ENCODE measurements at regions not wholly inside any gene's neighbourhood (a gene's known extent, or its start where the extent isn't known, plus 50 kb on each side); places are given as distances from the start of the nearest gene placed in this dataset.
A peak's percentile ranks its signal among the peaks of the same experiment; 100 is the strongest.

DNA sequence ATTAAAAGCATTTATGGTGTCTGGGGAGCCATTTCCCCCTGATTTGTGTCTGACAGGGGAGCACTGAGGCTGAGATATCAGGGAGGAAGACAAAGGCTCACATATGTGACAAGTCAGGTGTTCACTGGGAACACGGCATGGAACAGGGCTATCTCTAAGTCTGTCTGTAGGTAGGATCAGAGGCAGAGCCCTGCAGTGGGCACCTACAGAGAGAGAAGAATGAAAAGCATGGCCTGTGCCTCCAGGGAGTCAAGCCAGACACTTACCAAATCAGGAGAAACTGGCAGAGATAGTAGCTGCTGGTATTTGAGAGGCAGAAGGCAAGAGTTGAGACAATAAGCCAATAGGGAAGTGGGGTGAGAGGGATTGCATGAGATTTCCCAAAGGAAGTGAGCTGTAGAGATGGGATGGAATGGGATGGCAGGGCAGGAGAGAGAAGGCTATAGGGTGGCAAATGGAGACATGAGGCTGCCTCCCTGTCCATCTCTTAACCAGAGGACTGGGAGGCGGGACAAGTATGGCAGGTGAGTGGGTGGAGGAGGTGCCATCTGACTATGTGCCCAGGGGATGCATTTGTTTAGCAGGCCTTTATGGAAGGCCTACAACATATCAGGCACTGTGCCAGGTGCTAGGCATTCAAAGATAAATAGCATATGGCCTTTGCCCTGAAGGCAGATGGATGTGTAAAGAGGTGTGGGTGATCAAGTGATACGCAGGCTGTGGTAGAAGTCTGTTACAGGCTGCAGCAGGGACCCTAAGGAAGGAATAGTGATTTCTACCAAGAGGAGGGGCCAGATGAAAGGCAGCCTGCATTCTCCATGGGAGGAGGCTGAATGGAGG is 136.2 kb upstream of the IPO9 start:
- H3K9me3 Mint-ChIP-seq: peaks cover 4% of the 10 kb centered on the region
- H3K4me3 Mint-ChIP-seq: no peak overlapping the region
- no peak for DNase-seq
- H3K27ac Mint-ChIP-seq: no peak overlapping the region
- H3K27me3 Mint-ChIP-seq: no peaks in the 10 kb centered on the region
- no peaks in the 10 kb centered on the region for H3K4me1 Mint-ChIP-seq
- H3K36me3 Mint-ChIP-seq: no peaks in the 10 kb centered on the region

DNA sequence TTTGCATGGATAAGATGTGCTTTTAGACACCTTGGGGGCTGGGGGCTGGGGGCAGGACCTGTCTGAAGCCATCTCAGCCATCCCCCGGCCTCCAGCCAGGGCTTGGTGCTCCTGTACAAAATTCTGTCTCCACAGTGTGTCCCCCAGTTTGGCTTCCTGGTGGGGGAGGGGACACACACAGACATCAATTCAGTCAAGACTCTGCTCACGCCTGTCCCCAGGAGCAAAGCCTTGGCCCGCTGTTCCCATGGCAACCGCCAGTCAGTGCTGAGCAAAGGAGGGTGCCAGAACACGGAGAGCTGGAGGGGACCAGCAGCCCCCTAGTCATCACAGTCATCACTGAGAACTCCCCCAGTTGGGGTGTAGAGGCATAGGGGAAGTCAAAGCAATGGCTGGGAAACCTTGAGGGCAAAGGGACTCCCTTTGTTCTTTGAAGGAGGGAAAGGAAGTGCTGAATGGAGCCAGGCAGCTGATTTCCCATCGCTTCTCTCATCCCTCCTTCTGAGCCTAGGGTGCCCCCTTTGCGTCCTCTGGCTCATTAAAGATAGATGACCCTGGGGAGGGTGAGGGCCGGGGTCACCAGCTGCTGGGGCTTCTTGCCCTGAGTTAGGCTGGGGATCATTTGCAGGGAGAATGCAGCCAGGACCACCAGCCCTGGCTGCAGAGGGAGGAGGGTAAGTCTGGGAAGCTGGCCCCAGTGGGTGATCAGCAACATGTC is 134.9 kb upstream of the IPO9 start:
- no peaks in the 10 kb centered on the region for H3K36me3 Mint-ChIP-seq
- no peak for DNase-seq
- H3K27me3 Mint-ChIP-seq: no peaks in the 10 kb centered on the region
- H3K27ac Mint-ChIP-seq: no peak overlapping the region
- peaks cover 4% of the 10 kb centered on the region for H3K9me3 Mint-ChIP-seq
- H3K4me3 Mint-ChIP-seq: no peak overlapping the region
- H3K4me1 Mint-ChIP-seq: no peaks in the 10 kb centered on the region

DNA sequence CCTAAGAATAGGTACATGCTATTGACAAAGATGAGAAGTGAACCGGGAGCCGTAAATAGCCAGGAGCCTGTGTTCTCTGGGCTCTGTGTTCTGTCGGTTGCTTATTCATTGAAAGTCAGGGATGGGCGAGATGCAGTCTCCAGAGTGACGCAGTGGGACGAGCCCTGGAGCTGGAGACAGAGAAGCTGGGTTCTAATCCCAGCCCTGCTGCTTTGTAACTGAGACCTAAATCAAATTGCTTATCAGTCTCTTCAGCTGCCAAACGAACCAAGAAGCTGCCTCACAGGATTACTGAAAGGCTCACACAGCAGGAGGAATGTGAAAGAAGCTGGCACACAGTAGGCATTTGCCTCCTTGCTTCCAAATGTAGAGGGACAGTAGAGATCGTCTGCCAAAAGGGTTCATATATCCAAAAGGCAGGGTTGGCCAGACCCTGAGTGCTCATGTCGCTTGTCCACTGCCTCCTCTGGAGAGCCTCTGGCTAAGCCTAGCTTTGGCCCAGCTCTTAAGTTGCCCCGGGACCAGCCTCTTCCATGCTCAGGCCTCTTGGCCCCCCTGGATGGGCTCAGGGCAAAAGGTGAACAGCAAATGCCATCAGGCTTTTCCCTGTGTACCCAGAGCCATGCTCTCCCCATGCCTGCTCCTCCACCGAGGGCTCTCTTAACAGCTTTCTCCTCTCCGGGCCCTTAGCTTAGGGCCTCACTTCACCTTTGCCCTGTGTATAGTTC is 134.2 kb upstream of the IPO9 start:
- Mint-ChIP-seq H3K36me3 (no peaks in the 10 kb centered on the region), H3K4me1 (no peaks in the 10 kb centered on the region), H3K4me3 (no peak overlapping the region), H3K27ac (no peak overlapping the region), H3K27me3 (no peaks in the 10 kb centered on the region), H3K9me3 (peaks cover 4% of the 10 kb centered on the region)
- DNase-seq: no peak

DNA sequence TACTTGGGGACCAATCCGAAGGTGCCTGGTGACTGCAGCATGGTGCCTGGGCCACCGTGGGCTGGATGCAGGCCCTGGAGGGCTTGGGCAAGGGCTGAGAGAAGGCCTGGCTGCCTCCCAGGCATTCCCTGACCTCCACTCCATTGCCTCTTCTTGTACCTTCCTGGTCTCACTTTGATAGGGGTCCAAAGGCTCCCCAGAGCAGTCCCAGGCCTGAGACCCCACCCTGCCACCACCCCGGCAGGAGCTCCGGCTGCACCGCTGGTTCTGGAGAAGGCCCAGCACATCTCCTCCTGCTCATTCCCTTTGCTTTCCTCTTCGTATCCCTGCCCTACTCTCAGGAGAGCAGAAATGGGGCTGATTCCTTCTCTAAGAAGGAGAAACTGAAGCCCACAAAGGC is 133.3 kb upstream of the IPO9 start:
- no peak overlapping the region for H3K27ac Mint-ChIP-seq
- no peaks in the 10 kb centered on the region for H3K36me3 Mint-ChIP-seq
- no peak overlapping the region for H3K4me3 Mint-ChIP-seq
- H3K9me3 Mint-ChIP-seq: peaks cover 1% of the 10 kb centered on the region
- DNase-seq: no peak
- no peaks in the 10 kb centered on the region for H3K27me3 Mint-ChIP-seq
- no peaks in the 10 kb centered on the region for H3K4me1 Mint-ChIP-seq

DNA sequence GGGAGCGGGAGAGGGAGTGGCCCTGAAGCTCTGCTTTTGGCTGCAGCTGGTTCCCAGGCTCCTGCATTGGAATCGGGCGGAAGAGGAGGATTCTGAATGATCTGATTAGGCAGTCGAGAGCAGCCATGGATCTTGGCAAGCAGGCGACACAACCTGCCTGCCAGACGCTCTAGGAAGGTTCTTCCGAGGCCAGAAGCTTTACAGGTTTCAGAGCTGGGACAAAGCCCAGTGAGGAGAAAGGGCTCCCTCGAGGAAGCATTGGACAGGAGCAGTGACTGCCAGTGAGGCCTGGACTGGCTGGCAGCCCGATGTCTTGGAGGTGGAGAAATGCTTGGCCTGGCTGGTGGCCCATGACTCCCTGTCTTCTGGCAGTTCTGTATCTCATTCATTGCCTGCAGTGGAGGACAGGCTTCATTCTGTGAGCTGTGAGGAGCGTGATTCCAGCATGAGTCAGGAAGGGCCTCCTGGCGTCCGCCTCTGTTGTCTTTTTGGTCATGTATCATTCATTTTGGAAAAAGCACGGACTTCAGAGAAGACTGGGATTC is 132.7 kb upstream of the IPO9 start:
- no peak overlapping the region for H3K4me3 Mint-ChIP-seq
- no peaks in the 10 kb centered on the region for H3K4me1 Mint-ChIP-seq
- DNase-seq: no peak
- no peaks in the 10 kb centered on the region for H3K27me3 Mint-ChIP-seq
- no peaks in the 10 kb centered on the region for H3K9me3 Mint-ChIP-seq
- H3K27ac Mint-ChIP-seq: no peak overlapping the region
- no peaks in the 10 kb centered on the region for H3K36me3 Mint-ChIP-seq

DNA sequence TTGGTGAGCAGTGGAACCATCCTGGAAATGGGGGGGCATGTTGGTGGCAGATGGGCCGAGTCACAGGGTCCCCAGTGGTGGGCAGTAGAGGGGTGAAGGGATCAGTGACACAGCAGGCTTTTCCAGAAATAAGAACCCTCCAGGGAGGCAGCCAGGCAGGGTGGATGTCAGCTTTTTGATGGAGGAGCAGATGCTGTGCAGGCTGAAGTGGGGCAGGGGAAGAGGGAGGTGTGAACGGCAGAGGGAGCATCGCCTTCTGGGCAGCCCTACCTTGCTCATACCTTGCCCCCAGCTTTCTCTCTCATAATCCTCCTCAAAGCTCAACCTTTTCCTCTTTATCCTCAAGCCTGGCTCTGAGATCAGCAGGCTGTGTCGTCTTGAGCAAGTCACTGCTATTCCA is 131.8 kb upstream of the IPO9 start:
- Mint-ChIP-seq H3K27ac (no peak overlapping the region), H3K9me3 (peaks cover 3% of the 10 kb centered on the region), H3K27me3 (no peaks in the 10 kb centered on the region), H3K36me3 (no peaks in the 10 kb centered on the region), H3K4me3 (no peak overlapping the region), H3K4me1 (no peaks in the 10 kb centered on the region)
- DNase-seq: no peak

DNA sequence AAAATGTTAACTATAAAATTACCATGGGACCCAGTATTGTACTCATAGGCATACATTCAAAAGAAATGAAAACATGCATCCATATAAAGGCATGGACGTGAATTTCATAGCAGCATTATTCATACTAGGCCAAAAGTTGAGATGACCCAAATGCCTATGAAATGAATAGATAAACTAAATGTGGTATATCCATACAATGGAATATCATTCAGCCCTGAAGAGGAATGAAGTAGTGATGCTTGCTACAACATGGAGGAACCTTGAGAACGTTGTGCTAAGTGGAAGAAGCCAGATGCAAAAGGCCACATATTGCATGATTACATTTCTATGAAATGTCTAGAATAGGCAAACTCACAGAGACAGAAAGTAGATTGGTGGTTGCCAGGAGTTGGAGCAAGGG is 127.1 kb upstream of the IPO9 start:
- DNase-seq: no peak
- Mint-ChIP-seq H3K36me3 (no peaks in the 10 kb centered on the region), H3K4me3 (no peak overlapping the region), H3K27ac (no peak overlapping the region), H3K4me1 (no peaks in the 10 kb centered on the region), H3K27me3 (peaks cover 10% of the 10 kb centered on the region), H3K9me3 (peaks cover 3% of the 10 kb centered on the region)

DNA sequence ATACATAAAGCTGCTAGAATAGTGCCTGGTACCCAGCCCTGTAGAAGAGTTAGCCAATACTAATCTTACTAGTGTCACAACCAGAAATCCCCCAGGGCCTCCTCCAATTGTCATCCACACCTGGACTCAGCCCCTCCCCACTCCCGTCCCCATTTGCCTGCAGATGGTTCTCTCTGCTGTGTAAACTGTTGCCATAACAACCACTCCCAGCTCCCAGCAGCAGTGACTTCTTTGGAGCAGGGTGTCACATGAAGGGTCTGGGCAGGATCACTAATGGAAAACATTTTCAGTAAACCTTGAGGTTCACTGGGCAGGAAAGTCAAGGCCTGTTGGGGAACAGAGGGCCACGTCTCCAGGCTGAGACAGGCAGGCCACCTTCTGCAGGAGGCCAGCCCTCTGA is 126.0 kb upstream of the IPO9 start:
- no peak overlapping the region for H3K27ac Mint-ChIP-seq
- peaks cover 10% of the 10 kb centered on the region for H3K27me3 Mint-ChIP-seq
- H3K4me1 Mint-ChIP-seq: no peaks in the 10 kb centered on the region
- H3K4me3 Mint-ChIP-seq: no peak overlapping the region
- H3K9me3 Mint-ChIP-seq: peaks cover 3% of the 10 kb centered on the region
- H3K36me3 Mint-ChIP-seq: no peaks in the 10 kb centered on the region
- no peak for DNase-seq

DNA sequence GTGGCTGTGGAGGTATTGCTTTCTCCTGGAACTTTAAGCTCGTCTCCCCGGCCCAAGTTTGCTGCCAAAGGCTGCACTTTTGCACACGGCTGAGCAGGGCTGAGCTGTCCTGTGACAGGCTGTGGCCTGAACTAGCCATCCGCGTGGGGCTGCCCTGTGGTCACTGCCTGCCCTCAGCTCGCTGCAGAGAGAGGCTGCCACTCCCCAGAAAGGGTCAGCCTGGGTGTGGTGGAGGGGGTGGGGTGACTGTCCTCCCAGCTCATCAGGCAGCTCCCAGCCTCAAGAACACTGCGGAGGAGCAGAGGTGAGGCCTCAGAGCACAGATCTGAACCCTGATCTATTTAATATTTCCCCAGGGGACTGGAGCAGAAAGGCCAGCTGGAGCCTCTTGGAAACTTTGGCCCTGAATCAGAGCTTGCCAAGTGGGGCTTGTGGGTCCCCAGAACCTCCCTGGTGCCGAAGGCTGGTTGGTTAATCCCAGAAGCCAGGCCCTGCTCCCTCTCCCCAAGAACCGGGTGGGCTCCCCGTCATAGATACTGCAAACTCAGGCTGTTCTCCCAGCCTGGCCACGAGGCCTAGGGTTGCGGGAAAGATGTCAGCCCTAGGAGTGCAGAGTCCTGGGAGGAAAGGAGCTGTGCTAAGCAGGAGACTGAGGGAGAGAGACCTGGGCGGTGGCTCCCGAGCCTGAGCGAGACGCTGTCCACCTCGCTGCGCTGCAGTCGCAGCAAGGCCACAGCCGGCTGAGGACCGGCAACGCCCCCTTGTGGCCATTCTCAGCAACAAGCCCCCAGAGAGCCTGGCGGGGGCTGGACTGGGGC is 125.1 kb upstream of the IPO9 start:
- Mint-ChIP-seq H3K27me3 (peaks cover 10% of the 10 kb centered on the region), H3K9me3 (peaks cover 3% of the 10 kb centered on the region), H3K4me3 (no peak overlapping the region)

DNA sequence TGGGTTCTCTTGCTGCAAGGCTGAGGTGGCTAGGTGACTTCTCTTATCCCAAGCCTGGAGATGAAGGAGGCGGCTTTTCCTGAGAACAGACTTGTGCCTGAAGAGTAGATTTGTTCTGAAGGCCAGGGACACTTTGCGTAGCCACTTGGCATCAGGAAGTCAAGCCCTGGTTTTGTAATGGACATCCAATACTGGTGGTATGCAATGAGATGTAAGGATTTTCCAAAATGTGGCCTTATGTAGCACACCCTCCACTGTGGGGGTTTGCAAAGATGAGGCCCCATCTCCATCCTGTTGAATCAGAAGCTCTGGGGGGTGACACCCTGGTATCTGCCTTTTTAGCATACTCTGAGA is 124.5 kb upstream of the IPO9 start:
- Mint-ChIP-seq H3K4me1 (no peaks in the 10 kb centered on the region), H3K27me3 (peaks cover 10% of the 10 kb centered on the region), H3K36me3 (no peaks in the 10 kb centered on the region), H3K27ac (no peak overlapping the region), H3K4me3 (no peak overlapping the region), H3K9me3 (peaks cover 3% of the 10 kb centered on the region)
- no peak for DNase-seq

More for the DNA sequence above, 125.1 kb upstream of the IPO9 start:
- no peaks in the 10 kb centered on the region for H3K4me1 Mint-ChIP-seq
- H3K27ac Mint-ChIP-seq: no peak overlapping the region
- H3K36me3 Mint-ChIP-seq: no peaks in the 10 kb centered on the region
- peak; percentile 69 for DNase-seq

DNA sequence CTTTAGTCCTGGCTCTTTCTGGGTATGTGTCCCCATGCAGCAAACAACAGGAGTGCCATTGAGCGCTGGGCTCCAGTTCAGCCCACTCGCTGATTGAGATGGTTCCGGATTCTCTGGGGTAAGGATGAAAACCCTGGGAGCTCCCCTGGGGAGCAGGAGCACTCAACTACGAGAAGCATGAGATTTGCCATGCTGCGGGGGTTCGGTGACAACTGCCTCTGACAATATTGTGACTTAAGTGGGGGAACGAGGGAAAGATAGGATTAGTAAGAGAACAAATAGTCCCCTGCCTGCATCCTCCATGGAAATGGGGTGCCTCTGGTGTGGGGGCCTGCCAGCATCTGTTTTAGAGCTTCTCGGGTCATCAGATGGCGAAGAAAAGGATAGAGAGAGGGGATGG is 123.6 kb upstream of the IPO9 start:
- peaks cover 10% of the 10 kb centered on the region for H3K27me3 Mint-ChIP-seq
- no peak for DNase-seq
- no peaks in the 10 kb centered on the region for H3K36me3 Mint-ChIP-seq
- H3K27ac Mint-ChIP-seq: no peak overlapping the region
- peaks cover 3% of the 10 kb centered on the region for H3K9me3 Mint-ChIP-seq
- no peaks in the 10 kb centered on the region for H3K4me1 Mint-ChIP-seq
- no peak overlapping the region for H3K4me3 Mint-ChIP-seq

DNA sequence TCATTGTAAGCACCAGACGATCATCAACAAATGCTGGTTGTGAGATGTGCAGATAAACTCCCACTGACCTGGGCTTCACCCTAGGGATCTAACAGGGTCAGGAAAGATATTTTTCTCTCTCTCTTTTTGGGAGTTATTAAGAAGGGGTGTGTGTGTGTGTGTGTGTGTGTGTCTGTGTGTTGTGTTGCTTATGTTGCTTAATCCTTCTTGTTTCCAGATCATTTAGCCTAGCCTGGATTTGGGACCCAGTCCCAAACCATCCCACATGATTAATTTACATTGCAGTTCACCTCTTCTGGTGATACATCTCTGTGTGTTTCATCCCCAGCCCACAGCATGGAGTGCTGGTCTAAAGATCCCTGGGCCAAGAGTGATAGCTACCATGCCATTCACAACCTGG is 122.8 kb upstream of the IPO9 start:
- no peak for DNase-seq
- Mint-ChIP-seq H3K27me3 (peaks cover 10% of the 10 kb centered on the region), H3K27ac (no peak overlapping the region), H3K4me3 (no peak overlapping the region), H3K4me1 (no peaks in the 10 kb centered on the region), H3K9me3 (peaks cover 3% of the 10 kb centered on the region), H3K36me3 (no peaks in the 10 kb centered on the region)

DNA sequence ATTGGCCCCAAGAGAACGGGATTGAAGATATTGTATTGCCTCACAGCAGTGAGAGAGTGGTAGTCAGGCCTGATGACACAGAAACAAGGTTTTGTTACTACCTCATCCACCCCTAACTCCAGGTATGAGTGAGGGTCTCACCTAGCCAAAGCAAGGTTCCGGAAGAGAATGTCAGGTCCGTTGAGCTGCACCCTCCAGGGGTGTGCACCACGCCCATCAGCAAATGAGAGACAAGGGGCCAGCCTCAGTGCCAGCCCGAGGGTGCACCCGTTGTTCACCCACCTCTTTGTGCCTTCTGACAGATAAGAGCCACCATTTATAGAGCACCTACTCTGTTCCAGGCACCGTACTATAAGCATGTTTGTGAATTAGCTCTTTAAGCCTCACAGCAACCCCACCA is 121.9 kb upstream of the IPO9 start:
- no peak overlapping the region for H3K4me3 Mint-ChIP-seq
- H3K36me3 Mint-ChIP-seq: no peaks in the 10 kb centered on the region
- no peaks in the 10 kb centered on the region for H3K9me3 Mint-ChIP-seq
- no peak for DNase-seq
- no peak overlapping the region for H3K27ac Mint-ChIP-seq
- no peaks in the 10 kb centered on the region for H3K4me1 Mint-ChIP-seq
- peaks cover 10% of the 10 kb centered on the region for H3K27me3 Mint-ChIP-seq

DNA sequence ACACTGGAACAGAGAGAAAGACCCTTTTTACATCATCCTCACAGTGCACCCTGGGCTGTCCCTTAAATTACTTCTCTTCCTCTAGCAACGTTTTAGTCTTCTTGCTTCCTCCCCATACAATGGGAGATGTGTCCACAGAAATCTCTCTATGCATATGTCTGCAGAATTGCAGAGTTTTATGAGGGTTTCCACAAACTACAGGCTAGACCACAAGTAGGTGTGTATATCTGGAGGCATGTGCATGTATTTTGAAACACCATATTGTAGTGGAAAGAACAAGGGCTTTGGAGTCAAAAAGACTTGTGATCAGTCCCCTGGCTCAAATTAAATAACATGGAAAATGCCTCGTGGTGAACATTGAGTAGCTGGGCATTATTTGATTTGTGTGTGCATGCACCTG is 121.3 kb upstream of the IPO9 start:
- no peak for DNase-seq
- H3K4me1 Mint-ChIP-seq: no peaks in the 10 kb centered on the region
- no peaks in the 10 kb centered on the region for H3K9me3 Mint-ChIP-seq
- H3K27ac Mint-ChIP-seq: no peak overlapping the region
- peaks cover 10% of the 10 kb centered on the region for H3K27me3 Mint-ChIP-seq
- no peaks in the 10 kb centered on the region for H3K36me3 Mint-ChIP-seq
- no peak overlapping the region for H3K4me3 Mint-ChIP-seq

Measured in activated naive CD8-positive, alpha-beta T cell treated with anti-CD3 and anti-CD28 coated beads for 36 hours (primary cell).